ENCODE measurements at regions not wholly inside any gene's neighbourhood (a gene's known extent, or its start where the extent isn't known, plus 50 kb on each side); places are given as distances from the start of the nearest gene placed in this dataset.

- no peak overlapping the region for H3K4me2 ChIP-seq (ENCODE audit: low read depth, low read length)
Observed at GRCh38 chr3:194797555-194798250, 112.0 kb downstream of the FAM43A start.

GRCh38 chr3:194798486-194798885 lies 112.8 kb downstream of the FAM43A start:
- H3F3A ChIP-seq (ENCODE audit: insufficient read depth, low read length) = no peaks in the 10 kb centered on the region
- H3K36me3 ChIP-seq (replicated peaks; ENCODE audit: insufficient read depth, low read length) = no peaks in the 10 kb centered on the region
- H3K9ac ChIP-seq (ENCODE audit: low read length) = no peak overlapping the region
- H3K79me2 ChIP-seq (ENCODE audit: low read length) = no peaks in the 10 kb centered on the region
- H3K4me2 ChIP-seq (ENCODE audit: low read depth, low read length) = no peak overlapping the region
- DNase-seq = no peak
- H4K20me1 ChIP-seq (ENCODE audit: insufficient read depth, low read length) = no peaks in the 10 kb centered on the region
- no peaks in the 10 kb centered on the region for H3K9me2 ChIP-seq (replicated peaks; ENCODE audit: insufficient read depth, low read length)
- no peak overlapping the region for H3K4me3 ChIP-seq (ENCODE audit: low read length)
- H2AFZ ChIP-seq (ENCODE audit: low read length) = no peak overlapping the region
- H3K9me3 ChIP-seq (replicated peaks; ENCODE audit: insufficient read depth, low read length) = no peaks in the 10 kb centered on the region
- no peak overlapping the region for H3K27ac ChIP-seq (ENCODE audit: low read length)
- TF ChIP-seq EZH2phosphoT487 (IDR thresholded peaks at IDR 0.05; ENCODE audit: low read length) (no peak), CTCF (IDR thresholded peaks at IDR 0.05; ENCODE audit: low read length) (no peak)
- H3K4me1 ChIP-seq (ENCODE audit: low read length) = no peaks in the 10 kb centered on the region
- H3K27me3 ChIP-seq (replicated peaks; ENCODE audit: insufficient read depth, low read length) = no peaks in the 10 kb centered on the region

More at GRCh38 chr3:194797555-194798250, 112.0 kb downstream of the FAM43A start:
- Histone ChIP-seq H3K9me3 (replicated peaks; ENCODE audit: insufficient read depth, low read length) (no peaks in the 10 kb centered on the region), H2AFZ (ENCODE audit: low read length) (no peak overlapping the region), H3K9ac (ENCODE audit: low read length) (no peak overlapping the region), H3K27me3 (replicated peaks; ENCODE audit: insufficient read depth, low read length) (no peaks in the 10 kb centered on the region), H3K9me2 (replicated peaks; ENCODE audit: insufficient read depth, low read length) (no peaks in the 10 kb centered on the region), H3K4me3 (ENCODE audit: low read length) (no peak overlapping the region), H4K20me1 (ENCODE audit: insufficient read depth, low read length) (no peaks in the 10 kb centered on the region), H3K36me3 (replicated peaks; ENCODE audit: insufficient read depth, low read length) (no peaks in the 10 kb centered on the region), H3F3A (ENCODE audit: insufficient read depth, low read length) (no peaks in the 10 kb centered on the region), H3K27ac (ENCODE audit: low read length) (no peak overlapping the region), H3K4me1 (ENCODE audit: low read length) (no peaks in the 10 kb centered on the region), H3K79me2 (ENCODE audit: low read length) (no peaks in the 10 kb centered on the region)
- no peak for DNase-seq
- TF ChIP-seq EZH2 (optimal IDR thresholded peaks at IDR 0.05; ENCODE audit: low read depth, low read length) (no peak), CTCF (IDR thresholded peaks at IDR 0.05; ENCODE audit: low read length) (no peak), EZH2phosphoT487 (IDR thresholded peaks at IDR 0.05; ENCODE audit: low read length) (no peak)

DNA sequence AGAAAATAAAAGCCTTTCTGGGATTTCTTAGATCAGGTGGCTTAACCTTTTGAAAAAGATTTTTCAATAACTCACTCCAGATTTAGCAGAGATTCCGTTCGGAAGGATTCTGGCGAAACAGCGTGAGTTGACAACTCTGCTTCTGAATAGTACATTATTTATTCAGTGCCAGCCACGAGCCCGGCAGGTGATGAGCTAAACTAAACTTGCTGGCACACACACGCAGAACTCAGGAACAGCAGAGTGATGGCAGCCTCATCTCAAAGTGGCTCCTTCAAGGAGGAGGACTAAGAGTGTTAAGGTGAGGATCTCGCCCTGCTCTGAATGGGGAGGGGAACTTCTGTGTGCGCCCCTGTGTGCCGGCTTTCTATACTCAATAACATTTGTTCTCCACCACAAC lies 114.3 kb downstream of the FAM43A start:
- H3K36me3 ChIP-seq (replicated peaks; ENCODE audit: insufficient read depth, low read length) = no peaks in the 10 kb centered on the region
- H3K9me2 ChIP-seq (replicated peaks; ENCODE audit: insufficient read depth, low read length) = no peaks in the 10 kb centered on the region
- no peaks in the 10 kb centered on the region for H4K20me1 ChIP-seq (ENCODE audit: insufficient read depth, low read length)
- H3K27ac ChIP-seq (ENCODE audit: low read length) = no peak overlapping the region
- H3K27me3 ChIP-seq (replicated peaks; ENCODE audit: insufficient read depth, low read length) = no peaks in the 10 kb centered on the region
- H3K9ac ChIP-seq (ENCODE audit: low read length) = no peak overlapping the region
- no peak overlapping the region for H2AFZ ChIP-seq (ENCODE audit: low read length)
- no peaks in the 10 kb centered on the region for H3K79me2 ChIP-seq (ENCODE audit: low read length)
- H3K4me3 ChIP-seq (ENCODE audit: low read length) = no peak overlapping the region
- H3K4me1 ChIP-seq (ENCODE audit: low read length) = no peaks in the 10 kb centered on the region
- H3F3A ChIP-seq (ENCODE audit: insufficient read depth, low read length) = no peaks in the 10 kb centered on the region
- no peaks in the 10 kb centered on the region for H3K9me3 ChIP-seq (replicated peaks; ENCODE audit: insufficient read depth, low read length)
- TF ChIP-seq EZH2phosphoT487 (IDR thresholded peaks at IDR 0.05; ENCODE audit: low read length) (no peak), CTCF (IDR thresholded peaks at IDR 0.05; ENCODE audit: low read length) (no peak), EZH2 (optimal IDR thresholded peaks at IDR 0.05; ENCODE audit: low read depth, low read length) (no peak)
- no peak overlapping the region for H3K4me2 ChIP-seq (ENCODE audit: low read depth, low read length)
- no peak for DNase-seq

Measured in MM.1S (cell line).